HCT116 (cell line): ENCODE measurements at regions not wholly inside any gene's neighbourhood (a gene's known extent, or its start where the extent isn't known, plus 50 kb on each side); places are given as distances from the start of the nearest gene placed in this dataset.

Experiments used
- ATAC-seq: fragments of 200-7000 bp; cut with Tn5 transposase; 2 replicates; pipeline ENCODE4 v1.9.1; 2020; ENCODE audit warnings: mild to moderate bottlenecking, moderate library complexity
- BruUV-seq: library from RNA; stranded (reverse); fragments of 400-500 nt; replicated peaks from 2 replicates; lab custom pipeline; 2021; lab: Mats Ljungman, UMichigan
- CTCF ChIA-PET: fragments of 300-600 bp; sonication (Branson Sonifier 250); formaldehyde crosslinking; loops from one replicate; lab custom pipeline; 2021; ENCODE audit warnings: antibody characterized with exemption; lab: Charles Lee
- POLR2A ChIA-PET: fragments of 300-600, 350-600 bp; sonication (Branson Sonifier 250); formaldehyde crosslinking; loops from one replicate; lab custom pipeline; 2021; ENCODE audit warnings: antibody characterized with exemption; lab: Charles Lee
- RAD21 ChIA-PET, 2 experiments: fragments of 300-600 bp; sonication (Branson Sonifier 250); formaldehyde crosslinking; loops; one replicate each; lab custom pipeline; 2023; ENCODE audit warnings: low total read pairs in 2 of 2; ENCODE audit not compliant: uncharacterized antibody in 2 of 2, unreplicated experiment in 2 of 2, low non-redundant PET in 1 of 2; lab: Charles Lee
- DNase-seq: peaks from one replicate; pipeline ENCODE4 v3.0.0-alpha.2; 2010; ENCODE audit warnings: low read depth, low spot score
- H2AFZ ChIP-seq: fragments of 200-600 bp; shearing (Covaris generic), sonication (generic); 2 replicates; pipeline ENCODE4 v1.6.1; 2017; ENCODE audit warnings: low read depth, mixed run types, mixed read lengths, antibody characterized with exemption, low read length; ENCODE audit not compliant: poor library complexity, severe bottlenecking
- H3K27ac ChIP-seq: 2 replicates; pipeline ENCODE4 v1.5.1; 2012; ENCODE audit warnings: low read depth, low read length
- H3K27me3 ChIP-seq: fragments of 200-600 bp; sonication (generic); 2 replicates; pipeline ENCODE4 v1.6.1; 2016; ENCODE audit warnings: mixed run types, low read length, mixed read lengths; ENCODE audit not compliant: insufficient read depth
- H3K36me3 ChIP-seq, 2 experiments: fragments of 200-500 bp in 1 of 2; fragments of 200-600 bp in 1 of 2; sonication (Bioruptor generic) in 1 of 2; sonication (generic) in 1 of 2; 2 replicates each; pipeline versions ENCODE4 v1.5.1 to v1.6.1; 2014 to 2016; ENCODE audit warnings: low read length in 2 of 2, inconsistent platforms in 1 of 2, mixed read lengths in 1 of 2, mixed run types in 1 of 2; ENCODE audit not compliant: insufficient read depth in 2 of 2, control insufficient read depth in 1 of 2
- H3K4me1 ChIP-seq, 2 experiments: fragments of 200-600 bp in 1 of 2; sonication (generic) in 1 of 2; 2 replicates each; pipeline versions ENCODE4 v1.5.1 to v1.6.1; 2012 to 2017; ENCODE audit warnings: low read length in 2 of 2, inconsistent platforms in 1 of 2, mild to moderate bottlenecking in 1 of 2, mixed read lengths in 1 of 2, mixed run types in 1 of 2, moderate library complexity in 1 of 2; ENCODE audit not compliant: insufficient read depth in 2 of 2, control insufficient read depth in 1 of 2
- H3K4me2 ChIP-seq: fragments of 200-600 bp; sonication (generic); 2 replicates; pipeline ENCODE4 v1.6.1; 2017; ENCODE audit warnings: mixed run types, low read length, mixed read lengths
- H3K4me3 ChIP-seq, 2 experiments: fragments of 200-600 bp in 1 of 2; sonication (generic) in 1 of 2; replicated peaks in 1 of 2; 2 replicates each; pipeline ENCODE4 v1.5.1; 2011 to 2016; ENCODE audit warnings: low read length in 2 of 2, control low read depth in 1 of 2, low read depth in 1 of 2, mild to moderate bottlenecking in 1 of 2, mixed read lengths in 1 of 2, mixed run types in 1 of 2
- H3K79me2 ChIP-seq: fragments of 200-600 bp; sonication (generic); 2 replicates; pipeline ENCODE4 v1.6.1; 2017; ENCODE audit warnings: mild to moderate bottlenecking, mixed run types, low read length, moderate library complexity, mixed read lengths; ENCODE audit not compliant: insufficient read depth
- H3K9ac ChIP-seq: fragments of 200-600 bp; sonication (generic); 2 replicates; pipeline ENCODE4 v1.6.1; 2016; ENCODE audit warnings: low read length, mixed read lengths
- H3K9me2 ChIP-seq: fragments of 200-600 bp; sonication (generic), shearing (Covaris generic); 2 replicates; pipeline ENCODE4 v1.6.1; 2017; ENCODE audit warnings: mixed run types, mild to moderate bottlenecking, moderate library complexity; ENCODE audit not compliant: insufficient read depth
- H3K9me3 ChIP-seq, 2 experiments: fragments of 200-500 bp in 1 of 2; fragments of 200-600 bp in 1 of 2; sonication (Bioruptor generic) in 1 of 2; sonication (generic) in 1 of 2; 2 replicates each; pipeline ENCODE4 v1.6.1; 2014 to 2017; ENCODE audit warnings: low read length in 2 of 2, mixed read lengths in 2 of 2, inconsistent platforms in 1 of 2, low read depth in 1 of 2, mild to moderate bottlenecking in 1 of 2, mixed run types in 1 of 2, moderate library complexity in 1 of 2; ENCODE audit not compliant: control insufficient read depth in 1 of 2, insufficient read depth in 1 of 2
- H4K20me1 ChIP-seq: fragments of 200-600 bp; sonication (generic), shearing (Covaris generic); 2 replicates; pipeline ENCODE4 v1.6.1; 2017; ENCODE audit warnings: mixed run types, mild to moderate bottlenecking, moderate library complexity; ENCODE audit not compliant: insufficient read depth
- CBX3 ChIP-seq: IDR thresholded peaks from 2 replicates; pipeline ENCODE4 v1.6.1; 2012; ENCODE audit warnings: low read depth
- EGR1 ChIP-seq: IDR thresholded peaks from 2 replicates; pipeline ENCODE4 v1.6.1; 2012; ENCODE audit warnings: low read depth
- EZH2 ChIP-seq: fragments of 200-600 bp; sonication (generic); IDR thresholded peaks from 2 replicates; pipeline ENCODE4 v1.6.1; 2017; ENCODE audit warnings: antibody characterized with exemption, mixed run types
- FOSL1 ChIP-seq: IDR thresholded peaks from 2 replicates; pipeline ENCODE4 v1.6.1; 2012; ENCODE audit warnings: low read depth
- JUND ChIP-seq: IDR thresholded peaks from 2 replicates; pipeline ENCODE4 v1.6.1; 2012
- SP1 ChIP-seq: IDR thresholded peaks from 2 replicates; pipeline ENCODE4 v1.6.1; 2012; ENCODE audit warnings: low read depth
- ZBTB33 ChIP-seq: IDR thresholded peaks from 2 replicates; pipeline ENCODE4 v1.6.1; 2011; ENCODE audit warnings: mild to moderate bottlenecking, low read length, moderate library complexity; ENCODE audit not compliant: insufficient replicate concordance; ENCODE audit errors: extremely low read depth
- ZNF274 ChIP-seq: fragments of 200-500 bp; sonication (Bioruptor generic); IDR thresholded peaks from 2 replicates; pipeline ENCODE4 v1.6.1; 2014; ENCODE audit warnings: mild to moderate bottlenecking, low read depth, low read length, inconsistent platforms
- intact Hi-C: fragments of 100-400 bp; cut with micrococcal nuclease; formaldehyde crosslinking; loops from 2 replicates; pipeline ENCODE4 v1.10.0; 2022
- TF ChIP-seq, protein P1 (sequence below): IDR thresholded peaks from 2 replicates; pipeline ENCODE4 v1.6.1; 2012; ENCODE audit warnings: low read depth

- ATAC-seq (no peak), DNase-seq (no peak)
- no peaks in the 10 kb centered on the region for H3K9me2 ChIP-seq
- no peak overlapping the region for H3K9ac ChIP-seq
- H2AFZ ChIP-seq = no peak overlapping the region
- CTCF ChIA-PET = no interaction called here
- no peak overlapping the region for H3K27ac ChIP-seq
- POLR2A ChIA-PET = no interaction called here
- no peaks in the 10 kb centered on the region for H3K79me2 ChIP-seq
- no peak overlapping the region for H3K4me2 ChIP-seq
- no peaks in the 10 kb centered on the region for H3K9me3 ChIP-seq
- no peak overlapping the region for H3K4me3 ChIP-seq
- no TSS peak for BruUV-seq
- RAD21 ChIA-PET = no interaction called here
- H3K4me1 ChIP-seq = no peaks in the 10 kb centered on the region
- no peaks in the 10 kb centered on the region for H3K36me3 ChIP-seq
- no peaks in the 10 kb centered on the region for H4K20me1 ChIP-seq
- intact Hi-C loops = no loop called here
- no peaks in the 10 kb centered on the region for H3K27me3 ChIP-seq
- no peak for TF ChIP-seq CBX3
- no peak for TF ChIP-seq SP1
These were observed 130.8 kb upstream of the SFRP2 start for GRCh38 chr4:153919667-153920066.

DNA sequence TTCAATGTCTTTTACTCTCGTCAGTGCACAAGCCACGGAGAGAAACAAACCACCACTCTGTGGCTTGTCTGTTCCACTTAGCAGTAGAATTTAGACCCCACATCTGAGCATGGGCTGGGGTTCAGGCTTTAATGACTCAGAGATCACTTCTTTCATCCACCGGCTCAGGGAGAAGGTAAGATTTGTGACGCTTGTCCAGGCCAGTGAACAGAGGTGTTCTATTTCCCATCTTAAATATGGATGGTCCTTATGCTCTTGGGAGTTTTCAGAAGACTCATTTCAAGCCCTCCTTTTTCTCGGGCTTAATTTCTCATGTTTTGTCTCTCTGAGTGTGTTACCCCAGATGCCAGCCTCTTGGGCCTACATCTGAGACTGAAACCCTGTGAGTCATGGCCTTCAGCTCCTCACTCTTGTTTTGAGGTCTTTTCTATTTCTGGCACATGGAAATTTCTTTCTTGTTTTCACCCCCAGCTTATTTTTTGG is 127.4 kb upstream of the SFRP2 start:
- BruUV-seq = no TSS peak

DNA sequence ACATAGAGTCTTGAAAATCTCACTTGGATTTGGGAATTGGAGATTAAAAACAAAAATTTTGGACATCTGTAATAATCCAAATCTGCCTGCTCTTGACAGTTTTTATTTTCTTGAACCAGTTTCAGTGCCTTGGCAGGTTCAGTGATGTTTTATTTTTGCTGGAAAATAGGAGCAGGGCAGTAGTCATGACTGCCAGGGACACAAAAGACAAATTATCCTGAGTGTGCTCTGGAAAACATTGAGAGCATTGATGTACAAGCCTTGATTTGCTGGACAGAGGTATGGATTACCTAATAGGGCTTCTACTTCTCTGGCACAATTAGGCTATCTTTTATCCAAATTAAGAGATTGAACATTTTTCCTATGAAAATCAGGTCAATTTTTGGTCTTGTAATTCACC is 123.4 kb upstream of the SFRP2 start:
- BruUV-seq = no TSS peak
- intact Hi-C loops = no loop called here
- TF ChIP-seq JUND (no peak), CBX3 (no peak), EGR1 (no peak), ZBTB33 (no peak), EZH2 (no peak), ZNF274 (no peak)
- TF ChIP-seq, protein P1, sequence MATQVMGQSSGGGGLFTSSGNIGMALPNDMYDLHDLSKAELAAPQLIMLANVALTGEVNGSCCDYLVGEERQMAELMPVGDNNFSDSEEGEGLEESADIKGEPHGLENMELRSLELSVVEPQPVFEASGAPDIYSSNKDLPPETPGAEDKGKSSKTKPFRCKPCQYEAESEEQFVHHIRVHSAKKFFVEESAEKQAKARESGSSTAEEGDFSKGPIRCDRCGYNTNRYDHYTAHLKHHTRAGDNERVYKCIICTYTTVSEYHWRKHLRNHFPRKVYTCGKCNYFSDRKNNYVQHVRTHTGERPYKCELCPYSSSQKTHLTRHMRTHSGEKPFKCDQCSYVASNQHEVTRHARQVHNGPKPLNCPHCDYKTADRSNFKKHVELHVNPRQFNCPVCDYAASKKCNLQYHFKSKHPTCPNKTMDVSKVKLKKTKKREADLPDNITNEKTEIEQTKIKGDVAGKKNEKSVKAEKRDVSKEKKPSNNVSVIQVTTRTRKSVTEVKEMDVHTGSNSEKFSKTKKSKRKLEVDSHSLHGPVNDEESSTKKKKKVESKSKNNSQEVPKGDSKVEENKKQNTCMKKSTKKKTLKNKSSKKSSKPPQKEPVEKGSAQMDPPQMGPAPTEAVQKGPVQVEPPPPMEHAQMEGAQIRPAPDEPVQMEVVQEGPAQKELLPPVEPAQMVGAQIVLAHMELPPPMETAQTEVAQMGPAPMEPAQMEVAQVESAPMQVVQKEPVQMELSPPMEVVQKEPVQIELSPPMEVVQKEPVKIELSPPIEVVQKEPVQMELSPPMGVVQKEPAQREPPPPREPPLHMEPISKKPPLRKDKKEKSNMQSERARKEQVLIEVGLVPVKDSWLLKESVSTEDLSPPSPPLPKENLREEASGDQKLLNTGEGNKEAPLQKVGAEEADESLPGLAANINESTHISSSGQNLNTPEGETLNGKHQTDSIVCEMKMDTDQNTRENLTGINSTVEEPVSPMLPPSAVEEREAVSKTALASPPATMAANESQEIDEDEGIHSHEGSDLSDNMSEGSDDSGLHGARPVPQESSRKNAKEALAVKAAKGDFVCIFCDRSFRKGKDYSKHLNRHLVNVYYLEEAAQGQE = no peak

More for the DNA sequence above, 127.4 kb upstream of the SFRP2 start:
- POLR2A ChIA-PET = no interaction called here
- Histone ChIP-seq H3K27ac (no peak overlapping the region), H3K27me3 (no peaks in the 10 kb centered on the region), H4K20me1 (no peaks in the 10 kb centered on the region), H3K79me2 (no peaks in the 10 kb centered on the region), H3K9me3 (no peaks in the 10 kb centered on the region), H3K9ac (no peak overlapping the region), H2AFZ (no peak overlapping the region), H3K9me2 (no peaks in the 10 kb centered on the region), H3K4me1 (no peaks in the 10 kb centered on the region), H3K4me2 (no peak overlapping the region), H3K4me3 (no peak overlapping the region), H3K36me3 (no peaks in the 10 kb centered on the region)
- CTCF ChIA-PET = no interaction called here
- RAD21 ChIA-PET = no interaction called here
- no peak for DNase-seq
- ATAC-seq = no peak
- intact Hi-C loops = no loop called here
- TF ChIP-seq FOSL1 = no peak

More for the DNA sequence above, 123.4 kb upstream of the SFRP2 start:
- H3K4me1 ChIP-seq = no peaks in the 10 kb centered on the region
- DNase-seq (no peak), ATAC-seq (no peak)
- no peak overlapping the region for H3K4me3 ChIP-seq
- no peaks in the 10 kb centered on the region for H3K36me3 ChIP-seq
- POLR2A ChIA-PET = no interaction called here
- no peaks in the 10 kb centered on the region for H3K9me2 ChIP-seq
- no peaks in the 10 kb centered on the region for H3K79me2 ChIP-seq
- H3K27me3 ChIP-seq = no peaks in the 10 kb centered on the region
- no peaks in the 10 kb centered on the region for H4K20me1 ChIP-seq
- no peak overlapping the region for H3K4me2 ChIP-seq
- H2AFZ ChIP-seq = no peak overlapping the region
- no peak overlapping the region for H3K9ac ChIP-seq
- H3K9me3 ChIP-seq = no peaks in the 10 kb centered on the region
- RAD21 ChIA-PET = no interaction called here
- CTCF ChIA-PET = no interaction called here
- no peak overlapping the region for H3K27ac ChIP-seq
